ENCODE measurements at regions not wholly inside any gene's neighbourhood (a gene's known extent, or its start where the extent isn't known, plus 50 kb on each side); places are given as distances from the start of the nearest gene placed in this dataset.

- no peak for TF ChIP-seq EZH2phosphoT487 (IDR thresholded peaks at IDR 0.05; ENCODE audit: insufficient read depth, low read depth)
- no peak for TF ChIP-seq EZH2 (IDR thresholded peaks at IDR 0.05; ENCODE audit: insufficient read depth, poor library complexity, severe bottlenecking)
Measured at GRCh38 chr2:238523158-238524110, 96.7 kb downstream of the ASB1 start.

All from GM23248 (cell line).